GM23248 (cell line): ENCODE measurements at regions not wholly inside any gene's neighbourhood (a gene's known extent, or its start where the extent isn't known, plus 50 kb on each side); places are given as distances from the start of the nearest gene placed in this dataset.

ENCODE experiments used
- EZH2 ChIP-seq: fragments of 200-600 bp; sonication (generic); IDR thresholded peaks from 2 replicates; pipeline ENCODE4 v1.6.1; 2018; ENCODE audit warnings: antibody characterized with exemption, mild to moderate bottlenecking; ENCODE audit not compliant: insufficient read depth, poor library complexity, severe bottlenecking
- EZH2phosphoT487 ChIP-seq: fragments of 200-600 bp; sonication (generic); IDR thresholded peaks from 2 replicates; pipeline ENCODE4 v1.6.1; 2018; ENCODE audit warnings: antibody characterized with exemption, moderate library complexity, mild to moderate bottlenecking, low read depth; ENCODE audit not compliant: insufficient read depth

GRCh38 chr6:105695461-105695860 lies 292.6 kb upstream of the PREP start:
- no peak for TF ChIP-seq EZH2phosphoT487
- TF ChIP-seq EZH2: no peak
